ENCODE measurements at regions not wholly inside any gene's neighbourhood (a gene's known extent, or its start where the extent isn't known, plus 50 kb on each side); places are given as distances from the start of the nearest gene placed in this dataset.

- no peak for TF ChIP-seq POLR2A (IDR thresholded peaks at IDR 0.05)
- TF ChIP-seq CTCF (IDR thresholded peaks at IDR 0.05) = no peak
Measured at GRCh38 chr12:43008953-43009845, 419.7 kb upstream of the PRICKLE1 start.

All from adrenal gland (tissue), 5 donors.